Stimulated activated naive CD8-positive, alpha-beta T cell treated with anti-CD3 and anti-CD28 coated beads, Interleukin-15, amount 100 ng/mL, for 72 hours (primary cell): ENCODE measurements at regions not wholly inside any gene's neighbourhood (a gene's known extent, or its start where the extent isn't known, plus 50 kb on each side); places are given as distances from the start of the nearest gene placed in this dataset.

Experiments
- ATAC-seq: fragments of 150-1000 bp; cut with Tn5 transposase; 2 replicates; pipeline ENCODE4 v1.10.0; 2021; ENCODE audit warnings: mild to moderate bottlenecking, moderate library complexity
- DNase-seq, 2 donors: peaks; one replicate each; pipeline ENCODE4 v3.0.0; 2021 to 2022
- H3K27ac Mint-ChIP-seq, 2 donors: one replicate each; pipeline ENCODE4 v1.8.0; 2022; ENCODE audit warnings: mild to moderate bottlenecking in 2 of 2, mixed read lengths in 2 of 2, moderate library complexity in 2 of 2
- H3K27me3 Mint-ChIP-seq: one replicate; pipeline ENCODE4 v1.8.0; 2022; ENCODE audit warnings: mixed read lengths
- H3K4me1 Mint-ChIP-seq: one replicate; pipeline ENCODE4 v1.8.0; 2022; ENCODE audit warnings: mild to moderate bottlenecking, mixed read lengths
- H3K4me3 Mint-ChIP-seq, 2 donors: one replicate each; pipeline ENCODE4 v1.8.0; 2022; ENCODE audit warnings: mild to moderate bottlenecking in 2 of 2, mixed read lengths in 2 of 2, moderate library complexity in 1 of 2
- H3K9me3 Mint-ChIP-seq, 2 donors: one replicate each; pipeline ENCODE4 v1.8.0; 2022; ENCODE audit warnings: mixed read lengths in 2 of 2

- Mint-ChIP-seq H3K27me3 (peaks cover 12% of the 10 kb centered on the region), H3K9me3 (no peaks in the 10 kb centered on the region), H3K4me3 (no peak overlapping the region)
These were observed 72.4 kb upstream of the HS6ST1 start for GRCh38 chr2:128390991-128391630.

GRCh38 chr2:128391679-128392078, 73.0 kb upstream of the HS6ST1 start:
- H3K4me3 Mint-ChIP-seq: no peak overlapping the region
- no peak overlapping the region for H3K27ac Mint-ChIP-seq
- H3K9me3 Mint-ChIP-seq: no peaks in the 10 kb centered on the region
- DNase-seq: no peak
- no peaks in the 10 kb centered on the region for H3K4me1 Mint-ChIP-seq
- ATAC-seq: no peak
- peaks cover 12% of the 10 kb centered on the region for H3K27me3 Mint-ChIP-seq

More at GRCh38 chr2:128390991-128391630, 72.4 kb upstream of the HS6ST1 start:
- H3K4me1 Mint-ChIP-seq: no peaks in the 10 kb centered on the region
- H3K27ac Mint-ChIP-seq: no peak overlapping the region
- ATAC-seq: no peak
- no peak for DNase-seq

- DNase-seq (no peak), ATAC-seq (no peak)
- H3K27ac Mint-ChIP-seq: no peak overlapping the region
- no peak overlapping the region for H3K4me3 Mint-ChIP-seq
- peaks cover 12% of the 10 kb centered on the region for H3K27me3 Mint-ChIP-seq
- H3K4me1 Mint-ChIP-seq: no peaks in the 10 kb centered on the region
- H3K9me3 Mint-ChIP-seq: no peaks in the 10 kb centered on the region
These were observed 73.5 kb upstream of the HS6ST1 start for GRCh38 chr2:128392207-128392606.

GRCh38 chr2:128394007-128394730, 75.5 kb upstream of the HS6ST1 start:
- H3K27ac Mint-ChIP-seq: no peak overlapping the region
- H3K4me3 Mint-ChIP-seq: no peak overlapping the region
- DNase-seq: no peak
- ATAC-seq: no peak
- no peaks in the 10 kb centered on the region for H3K9me3 Mint-ChIP-seq
- no peaks in the 10 kb centered on the region for H3K4me1 Mint-ChIP-seq
- peaks cover 7% of the 10 kb centered on the region for H3K27me3 Mint-ChIP-seq

- H3K4me3 Mint-ChIP-seq: no peak overlapping the region
- no peaks in the 10 kb centered on the region for H3K9me3 Mint-ChIP-seq
- H3K27me3 Mint-ChIP-seq: peaks cover 16% of the 10 kb centered on the region
- H3K27ac Mint-ChIP-seq: no peak overlapping the region
- ATAC-seq: no peak
- H3K4me1 Mint-ChIP-seq: no peaks in the 10 kb centered on the region
- DNase-seq: no peak
These were observed 76.5 kb upstream of the HS6ST1 start for GRCh38 chr2:128395196-128395595.

- Mint-ChIP-seq H3K4me3 (no peak overlapping the region), H3K27ac (no peak overlapping the region), H3K9me3 (no peaks in the 10 kb centered on the region), H3K4me1 (no peaks in the 10 kb centered on the region), H3K27me3 (peaks cover 23% of the 10 kb centered on the region)
- ATAC-seq (no peak), DNase-seq (no peak)
These were observed 77.2 kb upstream of the HS6ST1 start for GRCh38 chr2:128395640-128396499.

- no peak overlapping the region for H3K4me3 Mint-ChIP-seq
- no peaks in the 10 kb centered on the region for H3K9me3 Mint-ChIP-seq
- peaks cover 27% of the 10 kb centered on the region for H3K27me3 Mint-ChIP-seq
- DNase-seq (no peak), ATAC-seq (no peak)
- no peak overlapping the region for H3K27ac Mint-ChIP-seq
- H3K4me1 Mint-ChIP-seq: no peaks in the 10 kb centered on the region
These were observed 77.8 kb upstream of the HS6ST1 start for GRCh38 chr2:128396500-128396891.

GRCh38 chr2:128396946-128397345, 78.3 kb upstream of the HS6ST1 start:
- H3K4me1 Mint-ChIP-seq: no peaks in the 10 kb centered on the region
- no peak overlapping the region for H3K4me3 Mint-ChIP-seq
- no peaks in the 10 kb centered on the region for H3K9me3 Mint-ChIP-seq
- DNase-seq (no peak), ATAC-seq (no peak)
- H3K27me3 Mint-ChIP-seq: peaks cover 27% of the 10 kb centered on the region
- no peak overlapping the region for H3K27ac Mint-ChIP-seq

GRCh38 chr2:128399256-128399655, 80.6 kb upstream of the HS6ST1 start:
- no peaks in the 10 kb centered on the region for H3K4me1 Mint-ChIP-seq
- ATAC-seq: no peak
- no peaks in the 10 kb centered on the region for H3K9me3 Mint-ChIP-seq
- H3K27me3 Mint-ChIP-seq: peaks cover 33% of the 10 kb centered on the region
- no peak overlapping the region for H3K4me3 Mint-ChIP-seq
- DNase-seq: no peak
- H3K27ac Mint-ChIP-seq: no peak overlapping the region

- no peak overlapping the region for H3K27ac Mint-ChIP-seq
- peaks cover 33% of the 10 kb centered on the region for H3K27me3 Mint-ChIP-seq
These were observed 81.1 kb upstream of the HS6ST1 start for GRCh38 chr2:128399690-128400291.

GRCh38 chr2:128401680-128402079, 83.0 kb upstream of the HS6ST1 start:
- Mint-ChIP-seq H3K27me3 (peaks cover 33% of the 10 kb centered on the region), H3K9me3 (no peaks in the 10 kb centered on the region), H3K27ac (no peak overlapping the region), H3K4me3 (no peak overlapping the region), H3K4me1 (no peaks in the 10 kb centered on the region)
- ATAC-seq: no peak
- DNase-seq: no peak

More at GRCh38 chr2:128399690-128400291, 81.1 kb upstream of the HS6ST1 start:
- DNase-seq: no peak
- H3K4me3 Mint-ChIP-seq: no peak overlapping the region
- no peaks in the 10 kb centered on the region for H3K4me1 Mint-ChIP-seq
- ATAC-seq: no peak
- H3K9me3 Mint-ChIP-seq: no peaks in the 10 kb centered on the region

- Mint-ChIP-seq H3K4me3 (no peak overlapping the region), H3K27ac (no peak overlapping the region), H3K9me3 (no peaks in the 10 kb centered on the region), H3K4me1 (no peaks in the 10 kb centered on the region), H3K27me3 (peaks cover 33% of the 10 kb centered on the region)
- DNase-seq: no peak
- ATAC-seq: no peak
These were observed 84.4 kb upstream of the HS6ST1 start for GRCh38 chr2:128402911-128403670.

GRCh38 chr2:128403814-128404708, 85.4 kb upstream of the HS6ST1 start:
- Mint-ChIP-seq H3K9me3 (no peaks in the 10 kb centered on the region), H3K4me1 (no peaks in the 10 kb centered on the region), H3K4me3 (no peak overlapping the region), H3K27me3 (peaks cover 33% of the 10 kb centered on the region), H3K27ac (peak overlapping the region in 1 of 2 donors; percentile 66)
- no peak for ATAC-seq
- DNase-seq: no peak

- ATAC-seq (no peak), DNase-seq (no peak)
- H3K4me1 Mint-ChIP-seq: no peaks in the 10 kb centered on the region
- H3K27me3 Mint-ChIP-seq: peaks cover 28% of the 10 kb centered on the region
- no peak overlapping the region for H3K27ac Mint-ChIP-seq
- H3K4me3 Mint-ChIP-seq: no peak overlapping the region
- H3K9me3 Mint-ChIP-seq: no peaks in the 10 kb centered on the region
These were observed 86.2 kb upstream of the HS6ST1 start for GRCh38 chr2:128404709-128405466.
